ENCODE measurements at regions not wholly inside any gene's neighbourhood (a gene's known extent, or its start where the extent isn't known, plus 50 kb on each side); places are given as distances from the start of the nearest gene placed in this dataset.
A peak's percentile ranks its signal among the peaks of the same experiment; 100 is the strongest.

DNA sequence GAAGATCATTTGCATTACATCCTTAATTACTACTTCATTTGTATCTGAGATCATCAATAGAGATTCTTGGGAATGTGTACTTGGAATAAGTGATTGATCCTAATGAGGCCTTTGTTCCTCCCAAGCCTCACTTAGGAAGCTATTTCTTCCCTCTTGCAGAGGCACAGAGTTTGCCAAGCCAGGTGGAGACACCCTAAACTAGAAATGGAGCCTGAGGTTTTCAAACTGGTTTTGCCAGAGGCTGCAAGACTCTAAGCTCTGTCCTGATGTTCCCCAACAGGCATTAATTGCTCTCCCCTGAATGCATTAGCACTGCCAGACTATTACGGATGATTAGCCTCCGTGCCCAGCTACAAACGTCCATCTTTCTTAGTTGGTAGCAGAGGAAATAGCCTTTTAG lies 125.2 kb upstream of the LGALSL start:
- H3K36me3 Mint-ChIP-seq (ENCODE audit: low read depth) = no peaks in the 10 kb centered on the region
- TF ChIP-seq, protein P1, sequence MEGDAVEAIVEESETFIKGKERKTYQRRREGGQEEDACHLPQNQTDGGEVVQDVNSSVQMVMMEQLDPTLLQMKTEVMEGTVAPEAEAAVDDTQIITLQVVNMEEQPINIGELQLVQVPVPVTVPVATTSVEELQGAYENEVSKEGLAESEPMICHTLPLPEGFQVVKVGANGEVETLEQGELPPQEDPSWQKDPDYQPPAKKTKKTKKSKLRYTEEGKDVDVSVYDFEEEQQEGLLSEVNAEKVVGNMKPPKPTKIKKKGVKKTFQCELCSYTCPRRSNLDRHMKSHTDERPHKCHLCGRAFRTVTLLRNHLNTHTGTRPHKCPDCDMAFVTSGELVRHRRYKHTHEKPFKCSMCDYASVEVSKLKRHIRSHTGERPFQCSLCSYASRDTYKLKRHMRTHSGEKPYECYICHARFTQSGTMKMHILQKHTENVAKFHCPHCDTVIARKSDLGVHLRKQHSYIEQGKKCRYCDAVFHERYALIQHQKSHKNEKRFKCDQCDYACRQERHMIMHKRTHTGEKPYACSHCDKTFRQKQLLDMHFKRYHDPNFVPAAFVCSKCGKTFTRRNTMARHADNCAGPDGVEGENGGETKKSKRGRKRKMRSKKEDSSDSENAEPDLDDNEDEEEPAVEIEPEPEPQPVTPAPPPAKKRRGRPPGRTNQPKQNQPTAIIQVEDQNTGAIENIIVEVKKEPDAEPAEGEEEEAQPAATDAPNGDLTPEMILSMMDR (conservative IDR thresholded peaks at IDR 0.05) = no peak
- no peaks in the 10 kb centered on the region for H3K27me3 Mint-ChIP-seq (ENCODE audit: low read depth)
- DNase-seq (ENCODE audit: low read depth, low spot score) = no peak
- H3K27ac Mint-ChIP-seq (ENCODE audit: unreplicated experiment) = no peak overlapping the region
- H3K9me3 Mint-ChIP-seq = no peaks in the 10 kb centered on the region
- H3K4me3 Mint-ChIP-seq = no peak overlapping the region
- peaks cover 35% of the 10 kb centered on the region for H3K4me1 Mint-ChIP-seq

DNA sequence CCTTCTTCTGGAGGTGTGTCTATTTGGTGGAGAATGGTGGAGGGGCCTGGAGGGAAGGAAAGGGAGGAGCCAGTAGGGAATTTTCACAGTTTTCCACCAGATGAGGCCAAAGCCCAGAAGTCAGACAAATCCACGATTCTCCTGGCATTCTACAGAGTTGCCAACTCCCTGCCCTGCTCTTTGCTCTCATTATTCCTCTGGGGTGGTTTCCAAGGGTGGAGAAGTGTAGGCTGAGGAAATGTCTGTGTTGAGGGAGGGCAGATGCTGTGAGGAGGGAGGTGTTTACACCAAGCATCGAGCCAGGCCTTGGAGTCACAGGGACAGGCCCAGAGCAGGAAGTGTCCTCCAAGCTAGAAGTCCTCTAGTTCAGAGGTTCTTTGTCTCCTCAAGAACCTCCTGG lies 124.1 kb upstream of the LGALSL start:
- no peaks in the 10 kb centered on the region for H3K27me3 Mint-ChIP-seq (ENCODE audit: low read depth)
- DNase-seq (ENCODE audit: low read depth, low spot score) = no peak
- no peak overlapping the region for H3K27ac Mint-ChIP-seq (ENCODE audit: unreplicated experiment)
- H3K4me3 Mint-ChIP-seq = no peak overlapping the region
- H3K36me3 Mint-ChIP-seq (ENCODE audit: low read depth) = no peaks in the 10 kb centered on the region
- peaks cover 35% of the 10 kb centered on the region for H3K4me1 Mint-ChIP-seq
- no peaks in the 10 kb centered on the region for H3K9me3 Mint-ChIP-seq
- TF ChIP-seq, protein P1 (conservative IDR thresholded peaks at IDR 0.05) = no peak

DNA sequence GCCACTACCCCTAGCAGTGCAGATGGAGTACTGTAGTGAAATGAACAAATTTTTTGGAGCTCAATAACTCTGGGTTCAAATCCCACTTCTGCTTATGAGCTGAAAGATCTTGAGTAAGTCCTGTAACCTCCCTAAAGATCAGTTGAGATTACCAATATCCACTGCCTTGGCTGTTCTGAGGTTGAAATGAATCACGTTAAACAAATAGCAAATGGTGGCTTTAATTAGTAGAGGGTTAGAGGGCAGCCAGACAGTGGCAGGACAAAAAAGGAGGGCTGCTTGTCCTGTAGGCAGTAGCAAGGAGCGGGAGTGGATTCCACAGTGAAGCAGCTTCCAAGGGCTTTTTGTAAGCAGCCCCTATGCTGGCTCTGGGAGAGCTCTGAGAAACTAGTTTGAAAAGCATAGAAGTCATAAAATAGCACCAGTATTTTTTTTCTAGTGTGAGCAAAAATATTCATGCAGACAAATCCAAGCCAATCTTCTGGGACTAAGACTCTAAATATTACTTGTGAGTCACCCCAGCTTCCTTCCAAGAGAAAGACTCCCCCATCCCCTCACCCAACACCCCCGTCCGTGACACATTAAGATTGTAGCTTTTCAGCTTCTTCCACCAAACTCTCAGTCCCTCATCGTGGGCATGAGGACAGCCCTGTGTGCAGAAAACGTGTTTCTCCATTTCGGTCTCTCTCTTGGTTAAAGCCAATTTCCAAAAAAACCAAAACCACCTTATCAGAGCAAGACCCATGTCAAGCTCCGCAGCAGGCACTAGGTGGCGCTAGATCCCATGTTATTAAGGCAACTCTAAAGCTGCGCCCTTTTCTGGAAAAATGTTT lies 123.5 kb upstream of the LGALSL start:
- Mint-ChIP-seq H3K4me1 (peaks cover 35% of the 10 kb centered on the region), H3K4me3 (peak overlapping the region; percentile 4), H3K27ac (ENCODE audit: unreplicated experiment) (peak overlapping the region; percentile 54), H3K27me3 (ENCODE audit: low read depth) (no peaks in the 10 kb centered on the region), H3K9me3 (no peaks in the 10 kb centered on the region), H3K36me3 (ENCODE audit: low read depth) (no peaks in the 10 kb centered on the region)
- peak; percentile 92 for DNase-seq (ENCODE audit: low read depth, low spot score)
- TF ChIP-seq, protein P1 (conservative IDR thresholded peaks at IDR 0.05) = peak; percentile 97

DNA sequence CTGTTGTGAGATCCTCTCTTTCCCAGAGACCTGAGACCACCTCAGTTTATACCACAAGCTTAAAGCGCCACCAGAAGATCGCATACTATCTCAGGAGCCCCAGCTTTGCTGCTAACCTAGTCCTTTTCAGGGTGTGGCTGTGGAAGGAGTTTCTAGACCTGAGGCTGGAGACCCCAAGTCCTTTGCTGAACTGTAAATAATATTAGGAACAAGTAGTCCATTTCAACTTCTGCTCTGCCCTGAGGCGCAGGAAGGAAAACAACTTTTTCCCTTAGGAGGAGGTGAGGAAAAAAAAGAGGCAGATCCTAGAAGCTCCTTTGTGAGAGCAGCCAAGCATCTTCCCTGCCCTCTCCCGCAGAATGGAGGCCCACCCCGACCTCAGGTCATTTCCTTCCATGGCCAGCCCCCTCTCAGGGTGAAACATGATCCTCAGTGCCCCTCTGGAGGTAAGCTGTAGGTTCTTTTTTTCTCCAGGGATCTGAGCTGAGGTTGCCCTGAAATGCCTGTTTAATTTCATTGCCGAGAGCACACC lies 122.8 kb upstream of the LGALSL start:
- no peak for DNase-seq (ENCODE audit: low read depth, low spot score)
- no peaks in the 10 kb centered on the region for H3K27me3 Mint-ChIP-seq (ENCODE audit: low read depth)
- peaks cover 35% of the 10 kb centered on the region for H3K4me1 Mint-ChIP-seq
- no peaks in the 10 kb centered on the region for H3K9me3 Mint-ChIP-seq
- TF ChIP-seq, protein P1 (conservative IDR thresholded peaks at IDR 0.05) = no peak
- no peaks in the 10 kb centered on the region for H3K36me3 Mint-ChIP-seq (ENCODE audit: low read depth)
- peak overlapping the region; percentile 4 for H3K4me3 Mint-ChIP-seq
- H3K27ac Mint-ChIP-seq (ENCODE audit: unreplicated experiment) = peak overlapping the region; percentile 0

DNA sequence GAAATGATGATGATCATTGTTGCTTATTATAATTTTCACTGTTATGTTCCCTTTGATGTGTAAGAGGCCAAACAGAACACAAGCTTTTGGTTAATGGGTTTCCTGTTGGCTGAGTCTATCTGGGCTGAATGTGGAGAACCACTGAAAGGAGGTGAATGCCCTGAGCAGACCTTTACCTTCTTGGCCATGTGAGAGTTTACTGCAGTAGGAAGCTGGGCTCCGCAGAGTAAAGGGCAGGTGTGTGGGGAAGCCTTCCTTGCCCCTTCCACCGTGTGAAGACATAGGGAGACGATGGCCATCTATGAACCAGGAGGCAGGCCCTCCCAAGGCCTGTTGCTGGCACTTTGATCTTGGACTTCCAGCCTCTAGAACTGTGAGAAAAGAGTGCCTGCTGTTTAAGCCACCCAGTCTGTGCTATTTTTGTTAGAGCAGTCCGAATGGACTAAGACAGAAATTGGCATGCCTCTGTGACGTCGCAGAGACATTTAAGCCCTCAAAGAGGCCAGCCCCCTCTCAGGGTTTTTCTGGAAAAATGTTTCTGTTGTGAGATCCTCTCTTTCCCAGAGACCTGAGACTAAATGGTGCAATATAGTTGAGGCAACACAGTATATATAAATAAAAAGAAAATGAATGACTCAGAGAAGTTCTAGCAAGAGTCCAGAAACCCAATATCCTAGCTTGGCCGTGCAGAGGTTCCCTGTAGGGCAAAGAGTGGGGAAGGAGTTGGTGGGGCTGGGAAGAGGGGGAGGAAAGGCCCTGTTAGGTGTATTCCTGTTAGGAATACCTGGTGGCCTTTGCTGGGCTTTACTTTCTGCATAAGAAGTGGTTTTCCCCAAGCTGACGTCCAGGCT lies 121.9 kb upstream of the LGALSL start:
- H3K4me1 Mint-ChIP-seq = peaks cover 35% of the 10 kb centered on the region
- TF ChIP-seq, protein P1 (conservative IDR thresholded peaks at IDR 0.05) = no peak
- DNase-seq (ENCODE audit: low read depth, low spot score) = no peak
- no peaks in the 10 kb centered on the region for H3K27me3 Mint-ChIP-seq (ENCODE audit: low read depth)
- no peaks in the 10 kb centered on the region for H3K36me3 Mint-ChIP-seq (ENCODE audit: low read depth)
- peaks cover 3% of the 10 kb centered on the region for H3K9me3 Mint-ChIP-seq
- H3K27ac Mint-ChIP-seq (ENCODE audit: unreplicated experiment) = peak overlapping the region; percentile 94
- no peak overlapping the region for H3K4me3 Mint-ChIP-seq
